Activated CD8-positive, alpha-beta memory T cell treated with anti-CD3 and anti-CD28 coated beads for 36 hours (primary cell): ENCODE measurements at regions not wholly inside any gene's neighbourhood (a gene's known extent, or its start where the extent isn't known, plus 50 kb on each side); places are given as distances from the start of the nearest gene placed in this dataset.
"Not testable (repeated sequence)": the region's sequence is repeated elsewhere in the genome, so short reads cannot be mapped to it uniquely, and the experiment has no call there.

Experiments used
- CTCF ChIA-PET: fragments of 350-600 bp; sonication (Branson Sonifier 250); formaldehyde crosslinking; loops from one replicate; lab custom pipeline; 2021; ENCODE audit warnings: antibody characterized with exemption; lab: Charles Lee
- POLR2A ChIA-PET: fragments of 350-600 bp; sonication (Branson Sonifier 250); formaldehyde crosslinking; loops from one replicate; lab custom pipeline; 2021; ENCODE audit warnings: antibody characterized with exemption; lab: Charles Lee

DNA sequence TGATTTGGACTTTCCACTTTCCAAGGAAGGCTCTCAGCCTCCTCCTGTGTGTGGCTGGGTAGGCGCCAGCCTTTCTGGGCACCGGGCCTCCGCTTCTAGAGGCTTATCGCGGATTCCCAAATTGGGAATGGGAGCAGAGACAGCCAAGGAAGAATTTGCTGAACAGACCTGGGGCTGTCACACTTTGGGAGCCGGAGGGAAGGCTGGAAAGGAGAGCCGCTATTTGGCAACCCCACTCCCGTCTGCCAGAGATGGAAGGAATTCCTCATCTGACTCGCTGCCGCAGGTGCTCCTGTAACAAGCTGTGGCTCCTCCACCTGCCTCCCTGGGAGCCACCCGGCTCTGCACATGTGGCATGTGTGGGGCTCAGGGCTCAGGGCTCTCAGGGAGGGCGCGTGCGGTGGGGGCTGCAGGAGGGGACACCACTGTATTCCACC lies 50.8 kb upstream of the ECHDC3 start:
- CTCF ChIA-PET = no interaction called here
- POLR2A ChIA-PET = no interaction called here

DNA sequence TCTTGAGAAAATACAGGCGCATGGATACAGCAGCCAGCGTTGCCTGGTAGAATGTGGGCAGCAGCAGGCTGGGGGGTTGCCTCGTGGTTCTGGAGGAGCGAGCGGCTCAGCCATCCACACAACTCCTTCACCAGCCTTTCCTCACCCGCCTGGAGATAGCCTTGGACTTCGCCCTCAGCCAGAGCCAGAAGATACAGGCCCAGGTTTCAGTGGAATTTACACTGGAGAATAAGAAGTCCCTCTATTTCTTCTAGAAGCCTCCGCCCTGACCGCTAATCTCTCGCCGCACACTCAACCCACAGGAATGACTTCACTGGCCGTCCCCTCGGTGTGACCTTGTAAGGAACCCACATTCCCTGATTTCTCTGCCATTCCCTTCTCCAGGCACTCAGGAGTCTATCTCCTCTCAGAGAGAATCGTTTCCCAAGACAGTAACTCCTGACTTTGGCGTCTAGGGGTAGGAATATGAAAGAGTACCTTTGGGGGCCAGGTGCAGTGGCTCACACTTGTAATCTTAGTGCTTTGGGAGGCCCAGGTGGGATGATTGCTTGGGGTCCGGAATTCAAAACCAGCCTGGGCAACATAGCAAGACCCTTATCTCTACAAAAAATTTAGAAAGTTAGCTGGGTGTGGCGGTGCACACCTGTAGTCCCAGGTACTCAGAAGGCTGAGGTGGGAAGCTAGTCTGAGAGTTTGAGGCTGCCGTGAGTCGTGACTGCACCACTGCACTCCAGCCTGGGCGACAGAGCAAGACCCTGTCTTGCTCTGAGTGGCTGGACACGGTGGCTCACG lies 52.0 kb upstream of the ECHDC3 start:
- POLR2A ChIA-PET = interaction anchor here (0.6 kb wide), 1 partner anchor 35 kb away, joined by 8 read pairs; no protein-coding TSS in a partner anchor
- CTCF ChIA-PET = interaction anchor here (0.7 kb wide), 1 partner anchor 14 kb away, joined by 4 read pairs; no protein-coding TSS in a partner anchor

DNA sequence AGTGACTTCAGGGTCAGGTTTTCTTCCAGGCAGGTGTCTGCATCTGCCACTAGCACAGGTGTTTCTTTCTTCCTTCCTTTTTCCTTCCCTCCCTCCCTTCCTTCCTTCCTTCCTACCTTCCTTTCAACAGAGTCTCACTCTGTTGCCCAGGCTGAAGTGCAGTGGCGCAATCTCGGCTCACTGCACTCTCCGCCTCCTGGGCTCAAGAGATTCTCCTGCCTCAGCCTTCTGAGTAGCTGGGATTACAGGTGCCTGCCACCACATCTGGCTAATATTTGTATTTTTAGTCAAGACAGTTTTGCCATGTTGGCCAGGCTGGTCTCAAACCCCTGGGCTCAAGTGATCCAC lies 53.8 kb upstream of the ECHDC3 start:
- POLR2A ChIA-PET, CTCF ChIA-PET: not testable (repeated sequence)

DNA sequence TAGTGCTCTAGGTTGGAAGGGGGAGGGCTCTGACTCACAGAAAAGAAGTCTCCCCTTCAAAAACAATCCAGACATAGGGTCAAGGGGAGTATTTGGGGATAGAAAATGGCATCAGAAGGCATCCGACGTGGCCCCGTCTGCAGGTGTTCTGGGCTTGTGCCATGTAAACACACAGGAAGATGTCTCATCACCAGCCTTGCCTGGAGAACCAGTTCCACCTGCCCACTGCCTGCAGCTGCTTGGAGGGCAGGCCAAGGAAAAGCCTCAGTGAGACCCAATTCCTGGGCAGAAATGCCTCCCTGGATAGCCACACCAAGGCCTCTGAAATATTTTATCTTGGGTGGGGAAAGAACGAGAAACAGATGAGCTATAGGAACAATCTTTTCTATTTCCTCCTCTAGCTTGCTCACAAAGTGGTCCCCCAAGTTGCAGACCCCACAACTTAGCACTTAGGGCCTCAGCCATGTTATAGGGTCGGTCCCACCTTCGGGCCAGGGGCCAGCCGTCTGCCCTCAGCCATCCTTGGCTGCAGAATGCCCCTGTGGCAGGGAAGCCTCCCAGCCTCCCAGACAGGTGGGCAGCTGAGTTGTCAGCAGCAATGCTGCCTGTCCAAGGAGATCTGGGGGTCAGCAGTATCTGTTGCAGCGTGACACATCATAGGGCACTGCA lies 54.3 kb upstream of the ECHDC3 start:
- POLR2A ChIA-PET = no interaction called here

DNA sequence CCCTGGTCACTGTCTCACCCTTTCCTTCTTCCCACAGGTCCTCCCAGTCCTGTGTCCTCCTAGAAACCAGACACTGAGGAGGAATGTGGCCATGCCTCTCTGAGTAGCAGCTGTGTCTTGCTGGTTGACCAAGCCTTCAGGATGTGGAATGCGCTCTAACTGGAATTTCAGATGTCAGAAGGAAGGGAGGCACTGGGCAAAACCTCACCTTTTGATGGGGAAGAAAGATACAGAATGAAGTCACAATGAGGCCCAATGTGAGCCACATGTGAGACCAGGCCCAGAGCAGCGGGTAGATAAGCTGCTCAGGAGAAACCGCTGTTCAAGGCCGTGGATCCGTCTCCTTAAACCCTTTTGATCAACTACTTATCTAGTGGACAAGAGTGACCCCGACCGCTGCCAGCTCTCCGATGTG lies 54.8 kb upstream of the ECHDC3 start:
- ChIA-PET CTCF (interaction anchor here (0.6 kb wide), 1 partner anchor 105 kb away, joined by 5 read pairs; no protein-coding TSS in a partner anchor), POLR2A (no interaction called here)

More for the DNA sequence above, 54.3 kb upstream of the ECHDC3 start:
- CTCF ChIA-PET = interaction anchor here (0.6 kb wide), 1 partner anchor 105 kb away, joined by 5 read pairs; no protein-coding TSS in a partner anchor

DNA sequence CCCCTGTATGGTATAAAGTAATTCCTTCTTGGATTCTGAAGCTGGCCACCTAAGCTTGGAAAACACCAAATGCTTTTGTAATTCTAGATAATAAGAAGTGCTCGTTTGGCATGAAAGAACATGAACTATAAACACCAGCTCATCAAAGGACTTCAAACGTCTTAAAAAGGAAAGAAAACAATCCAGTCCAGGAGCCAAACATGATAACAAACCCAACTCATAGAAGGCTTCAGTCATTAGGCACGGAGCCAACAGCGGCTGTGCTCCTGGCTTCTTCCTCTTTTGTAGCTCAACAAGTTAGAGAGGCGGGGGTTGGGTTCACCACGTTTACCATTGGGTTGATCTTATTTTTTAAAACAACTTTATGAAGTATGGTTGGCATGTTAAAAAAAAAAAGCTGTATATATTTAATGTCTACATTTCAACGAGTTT lies 56.4 kb upstream of the ECHDC3 start:
- POLR2A ChIA-PET = no interaction called here
- CTCF ChIA-PET = no interaction called here

DNA sequence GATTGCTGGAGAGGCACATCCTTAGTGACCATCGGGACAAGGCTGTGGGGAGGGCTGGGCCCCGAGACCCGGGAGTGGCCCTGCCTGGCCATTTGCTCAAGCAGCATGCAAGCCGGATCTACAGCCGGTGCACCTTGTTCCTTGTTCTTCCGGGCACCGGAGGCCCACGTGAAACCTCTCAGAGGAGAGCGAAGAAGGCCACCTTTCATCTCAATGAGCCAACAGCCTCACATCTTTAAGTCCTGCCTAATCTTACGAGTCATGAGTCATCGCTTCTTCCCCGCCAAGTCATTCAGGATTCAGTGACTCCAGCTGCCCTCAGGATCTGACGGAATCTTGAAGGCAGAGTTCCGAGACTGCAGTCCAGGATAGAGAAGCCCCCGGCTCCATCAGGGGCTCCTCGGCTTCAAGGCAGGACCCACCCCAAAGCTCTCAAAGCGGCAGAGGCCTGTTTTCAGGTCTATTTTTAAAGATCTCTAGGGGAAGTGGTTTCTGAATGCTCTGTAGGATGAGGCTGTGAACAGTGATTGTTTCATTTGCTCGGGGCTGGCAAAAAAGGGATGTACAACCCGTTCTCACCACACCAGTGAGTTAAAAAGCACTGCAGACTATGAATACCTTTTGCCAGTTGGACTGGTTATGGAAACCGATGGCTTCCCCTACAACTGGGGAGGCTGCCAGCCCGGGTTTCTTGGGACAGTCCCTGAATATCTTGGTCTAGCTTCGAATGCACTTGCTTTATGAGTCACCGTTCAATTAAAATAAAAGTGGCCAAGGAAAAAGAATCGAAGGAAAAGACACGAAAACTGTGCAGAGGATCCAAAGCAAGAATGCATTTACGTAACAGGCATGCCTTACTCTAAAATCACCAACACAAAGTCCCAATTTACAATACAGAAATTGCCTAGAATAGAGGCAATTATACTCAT lies 57.2 kb upstream of the ECHDC3 start:
- ChIA-PET POLR2A (no interaction called here), CTCF (no interaction called here)

DNA sequence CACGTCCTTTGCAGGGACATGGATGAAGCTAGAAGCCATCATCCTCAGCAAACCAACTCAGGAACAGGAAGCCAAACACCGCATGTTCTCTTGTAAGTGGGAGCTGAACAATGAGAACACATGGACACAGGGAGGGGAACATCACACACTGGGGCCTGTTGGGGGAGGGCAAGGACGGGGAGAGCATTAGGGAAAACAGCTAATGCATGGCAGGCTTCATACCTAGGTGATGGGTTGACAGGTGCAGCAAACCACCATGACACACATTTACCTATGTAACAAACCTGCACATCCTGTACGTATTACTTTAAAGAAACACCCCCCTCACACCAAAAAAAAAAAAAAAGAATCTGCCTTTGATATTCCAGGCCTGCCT lies 57.9 kb upstream of the ECHDC3 start:
- POLR2A ChIA-PET, CTCF ChIA-PET: not testable (repeated sequence)

DNA sequence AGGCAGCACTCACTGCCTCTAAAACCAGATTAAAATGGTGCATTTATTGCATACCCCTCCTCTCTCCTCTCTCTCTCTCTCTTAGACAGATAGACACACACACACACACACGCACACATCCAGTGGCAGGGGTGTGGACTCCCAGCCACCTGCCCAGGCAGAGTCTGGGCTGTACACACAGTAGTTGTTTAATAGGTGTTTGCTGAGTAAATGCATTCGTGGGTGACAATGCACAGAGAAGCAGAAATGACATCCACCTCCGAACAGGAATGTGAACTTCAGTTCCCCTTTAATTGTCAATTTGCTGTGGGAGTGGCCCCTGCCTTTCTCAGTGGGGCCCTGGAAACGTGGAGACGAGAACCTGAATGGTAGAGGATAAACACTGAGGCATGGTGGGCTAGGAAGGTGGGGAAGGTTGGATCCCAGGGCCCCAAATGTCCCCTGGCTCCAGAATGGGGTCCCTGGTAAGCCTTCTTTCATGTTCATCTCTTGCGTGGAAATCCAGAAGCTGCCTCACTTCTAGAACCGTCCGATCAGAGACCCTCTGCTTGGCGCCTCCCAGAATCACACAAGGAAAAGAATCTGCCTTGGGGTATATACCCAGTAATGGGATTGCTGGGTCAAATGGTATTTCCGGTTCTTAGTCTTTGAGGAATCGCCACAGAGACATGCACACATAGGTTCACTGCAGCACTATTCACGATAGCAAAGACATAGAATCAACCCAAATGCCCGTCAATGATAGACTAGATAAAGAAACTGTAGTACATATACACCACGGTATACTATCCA lies 58.5 kb upstream of the ECHDC3 start:
- ChIA-PET POLR2A (no interaction called here), CTCF (no interaction called here)

DNA sequence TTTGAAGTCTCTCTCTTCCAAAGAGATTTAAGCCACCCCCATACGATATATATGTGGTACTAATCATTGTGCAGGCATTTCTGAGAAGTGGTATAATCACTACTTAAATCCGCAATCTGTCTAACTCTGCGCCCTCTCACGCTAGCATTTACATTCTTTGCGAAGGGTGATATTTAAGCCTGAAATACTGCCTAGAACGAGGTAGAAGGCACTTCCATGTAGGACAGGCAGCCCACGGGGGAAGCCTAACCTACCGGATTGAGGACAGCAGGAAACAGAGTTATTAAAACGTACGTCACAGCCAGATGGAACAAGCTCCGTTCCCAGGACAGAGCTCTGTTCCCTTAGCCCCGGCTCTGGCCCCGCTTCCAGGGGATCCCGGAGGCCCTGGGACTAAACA lies 59.3 kb upstream of the ECHDC3 start:
- POLR2A ChIA-PET = no interaction called here
- CTCF ChIA-PET = no interaction called here

DNA sequence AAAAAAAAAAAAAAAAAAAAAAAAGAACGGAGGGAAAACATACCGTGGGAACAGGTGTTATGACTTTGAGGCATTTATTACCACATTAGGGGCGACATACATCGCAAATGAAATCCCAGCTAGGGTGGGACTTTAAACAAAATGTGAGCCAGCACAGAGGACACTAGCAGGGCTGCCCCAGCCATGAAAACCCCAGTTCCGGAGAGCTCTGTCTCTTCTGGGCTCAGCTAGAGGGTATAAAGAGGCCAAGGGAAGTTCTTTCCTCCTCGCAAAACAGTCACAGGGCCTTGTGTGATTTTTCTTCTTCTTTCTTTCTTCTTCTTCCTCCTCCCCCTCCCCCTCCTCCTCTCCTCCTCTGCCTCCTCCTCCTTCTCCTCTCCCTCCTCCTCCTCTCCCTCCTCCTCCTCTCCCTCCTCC lies 59.9 kb upstream of the ECHDC3 start:
- ChIA-PET POLR2A (interaction anchor here (1.1 kb wide), 1 partner anchor 28 kb away, joined by 3 read pairs; no protein-coding TSS in a partner anchor), CTCF (no interaction called here)

DNA sequence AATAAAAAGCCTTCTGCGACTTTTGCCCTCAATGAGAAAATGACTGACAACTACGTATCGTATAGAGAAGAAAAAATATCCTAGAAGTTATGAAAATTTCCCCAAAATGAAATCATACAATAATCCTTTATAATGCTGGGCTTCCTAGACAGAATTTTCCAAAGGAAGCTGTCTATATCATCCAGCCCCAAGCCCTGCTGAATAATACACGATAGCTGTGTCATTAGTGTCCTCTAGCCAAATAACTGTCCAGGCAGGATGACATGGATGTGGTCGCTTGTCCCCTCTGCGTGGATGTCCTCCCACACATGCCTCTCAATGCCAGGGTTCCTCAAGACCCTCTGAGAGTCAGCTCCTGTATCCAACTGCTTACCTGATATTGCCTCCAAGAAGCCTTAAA lies 61.7 kb upstream of the ECHDC3 start:
- CTCF ChIA-PET = no interaction called here
- POLR2A ChIA-PET = no interaction called here

DNA sequence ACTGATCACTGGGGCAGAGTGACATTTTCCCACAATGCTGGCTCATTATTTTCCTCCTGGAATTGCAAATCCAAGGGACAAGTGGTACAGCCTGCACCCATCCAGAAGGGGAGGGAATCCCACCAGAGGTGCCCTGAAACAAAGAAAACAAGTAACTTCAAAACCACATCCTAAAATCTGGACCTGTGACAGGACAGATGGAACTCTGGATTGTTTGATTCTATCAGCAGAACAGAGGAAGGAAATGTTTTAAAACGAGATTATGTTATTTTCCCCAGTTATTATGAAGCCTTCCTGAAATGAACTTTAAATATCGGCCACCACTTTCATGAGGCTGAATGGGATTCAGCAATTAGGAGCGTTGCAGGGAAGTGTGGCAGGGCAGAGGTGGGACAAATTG lies 62.2 kb upstream of the ECHDC3 start:
- CTCF ChIA-PET = no interaction called here

DNA sequence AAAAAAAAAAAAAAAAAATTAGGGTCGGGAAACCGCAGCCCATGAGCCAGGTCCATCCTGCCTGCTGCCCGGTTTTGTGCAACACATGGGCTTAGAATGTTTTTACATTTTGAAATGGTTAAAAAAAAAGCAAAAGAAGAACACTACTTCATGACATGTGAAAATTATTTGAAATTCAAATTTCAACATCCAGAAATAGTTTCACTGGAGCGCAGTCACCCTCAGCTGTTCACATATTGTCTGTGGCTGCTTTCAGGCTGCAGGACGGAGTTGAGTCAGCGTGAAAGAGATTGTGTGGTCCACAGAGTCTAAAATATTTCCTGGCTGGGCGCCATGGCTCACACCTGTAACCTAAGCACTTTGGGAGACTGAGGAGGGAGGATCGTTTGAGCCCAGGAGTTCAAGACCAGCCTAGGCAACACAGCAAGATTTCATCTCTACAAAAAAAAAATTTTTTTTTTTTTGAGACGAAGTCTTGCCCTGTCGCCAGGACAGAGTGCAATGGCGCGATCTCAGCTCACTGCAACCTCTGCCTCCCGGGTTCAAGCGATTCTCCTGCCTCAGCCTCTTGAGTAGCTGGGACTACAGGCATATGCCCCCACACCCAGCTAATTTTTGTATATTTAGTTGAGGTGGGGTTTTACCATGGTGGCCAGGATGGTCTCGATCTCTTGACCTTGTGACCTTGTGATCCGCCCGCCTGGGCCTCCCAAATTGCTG lies 63.9 kb upstream of the ECHDC3 start:
- CTCF ChIA-PET = interaction anchor here (0.7 to 1.4 kb wide), 2 partner anchors 32 to 34 kb away, joined by 3 to 4 read pairs; no protein-coding TSS in a partner anchor
- POLR2A ChIA-PET = no interaction called here

More for the DNA sequence above, 62.2 kb upstream of the ECHDC3 start:
- POLR2A ChIA-PET = no interaction called here

DNA sequence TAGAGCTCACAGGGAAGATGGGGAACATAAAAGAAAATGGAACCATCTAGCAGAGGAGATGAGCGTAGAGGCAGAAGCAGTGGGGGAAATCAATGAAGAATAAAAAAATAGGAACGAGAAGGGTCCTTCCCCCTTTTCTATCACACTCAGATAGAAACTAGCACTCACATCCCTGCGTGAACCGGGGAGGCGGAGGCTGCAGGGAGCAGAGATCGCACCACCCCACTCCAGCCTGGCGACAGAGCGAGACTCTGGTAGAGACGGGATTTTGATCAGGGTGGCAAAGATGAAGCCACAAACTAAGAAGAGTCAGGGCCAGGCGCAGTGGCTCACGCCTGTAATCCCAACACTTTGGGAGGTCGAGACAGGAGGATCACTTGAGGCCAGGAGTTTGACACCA lies 64.7 kb upstream of the ECHDC3 start:
- CTCF ChIA-PET = no interaction called here
- POLR2A ChIA-PET = interaction anchor here (0.5 kb wide), 1 partner anchor 26 kb away, joined by 3 read pairs; no protein-coding TSS in a partner anchor

DNA sequence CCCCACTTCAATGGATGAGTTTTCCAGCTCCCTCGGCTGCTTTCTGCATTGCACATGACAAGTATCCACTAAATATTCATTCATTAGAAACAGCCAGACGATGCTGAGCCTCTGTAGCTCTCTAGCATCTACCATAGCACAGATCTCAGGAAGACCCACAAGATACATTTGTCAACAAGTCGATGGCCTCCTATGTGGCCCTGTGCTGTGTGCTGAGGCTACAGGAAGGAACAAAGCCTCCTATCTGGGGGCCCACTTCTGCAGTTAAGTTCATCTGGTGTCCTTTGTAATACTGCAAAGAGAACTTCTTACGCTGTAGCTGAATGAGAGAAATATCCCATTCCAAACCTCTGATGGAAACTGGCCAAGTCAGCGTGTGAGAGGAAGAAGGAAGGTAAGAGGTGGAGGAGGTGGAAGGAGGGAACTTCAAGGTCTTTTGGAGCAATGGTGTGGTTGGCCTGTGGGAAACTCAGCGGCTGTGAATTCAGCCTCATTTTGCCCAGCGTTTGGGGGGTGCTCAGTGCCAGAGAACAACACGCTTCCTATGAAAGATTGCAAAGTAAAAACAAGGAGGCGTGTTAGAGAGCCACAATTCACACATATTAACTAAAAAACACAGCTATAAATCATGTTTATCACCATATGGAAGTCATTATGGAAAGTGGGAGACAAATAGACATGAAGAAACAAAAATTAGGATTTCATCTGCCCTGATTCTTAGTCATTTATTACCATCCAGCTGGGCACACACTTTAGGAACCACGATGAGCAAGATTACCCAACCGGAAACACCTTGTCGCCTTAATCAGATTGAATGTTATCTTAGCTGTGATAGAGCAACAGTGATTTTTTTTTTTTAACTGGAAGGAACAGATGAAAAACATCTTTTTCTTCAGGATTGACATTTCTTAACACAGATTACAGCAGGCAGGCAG lies 62.2 kb upstream of the USP6NL start:
- POLR2A ChIA-PET = no interaction called here
- CTCF ChIA-PET = interaction anchor here (0.7 kb wide), 1 partner anchor 38 kb away, joined by 3 read pairs; no protein-coding TSS in a partner anchor

DNA sequence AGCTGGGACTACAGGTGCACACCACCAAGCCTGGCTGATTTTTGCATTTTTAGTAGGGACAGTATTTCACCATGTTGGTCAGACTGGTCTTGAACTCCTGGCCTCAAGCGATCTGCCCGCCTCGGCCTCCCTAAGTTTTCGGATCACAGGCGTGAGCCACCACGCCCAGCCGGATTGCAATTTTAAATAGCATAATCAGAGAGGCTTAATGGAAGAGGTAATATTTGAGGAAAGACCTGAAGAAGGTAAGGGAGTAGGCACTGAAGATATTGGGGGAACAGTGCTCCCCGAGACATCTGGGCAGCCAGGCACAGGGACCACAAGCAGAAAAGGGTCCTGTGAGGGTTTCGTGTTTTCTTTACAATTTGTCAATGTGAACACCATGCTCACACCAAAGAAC lies 61.4 kb upstream of the USP6NL start:
- CTCF ChIA-PET = interaction anchor here (0.7 kb wide), 1 partner anchor 37 kb away, joined by 3 read pairs; no protein-coding TSS in a partner anchor
- POLR2A ChIA-PET = no interaction called here
